HEK293 (cell line): ENCODE measurements at regions not wholly inside any gene's neighbourhood (a gene's known extent, or its start where the extent isn't known, plus 50 kb on each side); places are given as distances from the start of the nearest gene placed in this dataset.

ENCODE experiments used
- CTCF ChIA-PET: fragments of 350-600 bp; formaldehyde crosslinking; extraction: SDS; loops from one replicate; lab custom pipeline; 2021; ENCODE audit warnings: antibody characterized with exemption; lab: Yijun Ruan, JAX
- POLR2A ChIA-PET: fragments of 300-600 bp; formaldehyde crosslinking; extraction: SDS; loops from one replicate; lab custom pipeline; 2020; ENCODE audit warnings: antibody characterized with exemption, inconsistent platforms; lab: Yijun Ruan, JAX
- H3K27ac ChIP-seq: fragments of 200-500 bp; sonication (Bioruptor generic); 2 replicates; pipeline ENCODE4 v1.5.1; 2014; ENCODE audit warnings: low read depth, low read length, control low read depth, inconsistent platforms; ENCODE audit errors: extremely low read depth
- H3K36me3 ChIP-seq, 2 experiments: fragments of 200-500 bp in 1 of 2; sonication (Bioruptor generic) in 1 of 2; 1 replicate in 1 of 2; 2 replicates in 1 of 2; pipeline ENCODE4 v1.5.1; 2014 to 2017; ENCODE audit warnings: inconsistent platforms in 2 of 2, low read length in 2 of 2; ENCODE audit not compliant: control insufficient read depth in 2 of 2, insufficient read depth in 1 of 2
- H3K4me1 ChIP-seq: fragments of 200-500 bp; sonication (Bioruptor generic); 2 replicates; pipeline ENCODE4 v1.5.1; 2014; ENCODE audit warnings: mild to moderate bottlenecking, low read length, inconsistent platforms; ENCODE audit not compliant: control insufficient read depth, insufficient read depth
- H3K4me3 ChIP-seq: 2 replicates; pipeline ENCODE4 v1.5.1; 2011; ENCODE audit warnings: low read depth, mild to moderate bottlenecking, control low read depth, low read length, moderate library complexity
- H3K9me3 ChIP-seq: fragments of 200-500 bp; sonication (Bioruptor generic); 2 replicates; pipeline ENCODE4 v1.5.1; 2014; ENCODE audit warnings: low read depth, low read length, inconsistent platforms; ENCODE audit not compliant: control insufficient read depth, insufficient read depth
- AEBP2 ChIP-seq: fragments of 450-650 bp; formaldehyde crosslinking; IDR thresholded peaks from 2 replicates; pipeline ENCODE4 v1.5.1; 2016; ENCODE audit warnings: missing biosample characterization, missing genetic modification characterization, borderline replicate concordance
- ATF2 ChIP-seq: fragments of 450-650 bp; formaldehyde crosslinking; IDR thresholded peaks from 2 replicates; pipeline ENCODE4 v1.5.1; 2016; ENCODE audit warnings: missing biosample characterization, missing genetic modification characterization, low read depth
- EGR2 ChIP-seq: fragments of 450-650 bp; formaldehyde crosslinking; IDR thresholded peaks from 2 replicates; pipeline ENCODE4 v1.5.1; 2016; ENCODE audit warnings: low read depth, missing biosample characterization, missing genetic modification characterization
- GLI2 ChIP-seq: fragments of 450-650 bp; formaldehyde crosslinking; IDR thresholded peaks from 2 replicates; pipeline ENCODE4; 2017; ENCODE audit warnings: missing biosample characterization, missing genetic modification characterization, low read depth, borderline replicate concordance
- GLIS1 ChIP-seq: fragments of 450-650 bp; formaldehyde crosslinking; IDR thresholded peaks from 2 replicates; pipeline ENCODE4 v1.5.1; 2016; ENCODE audit warnings: missing biosample characterization, missing genetic modification characterization
- HOXA7 ChIP-seq: sonication (generic); formaldehyde crosslinking; IDR thresholded peaks from 2 replicates; pipeline ENCODE4 v1.8.1; 2022; ENCODE audit warnings: missing genetic modification reagents, borderline replicate concordance
- KLF7 ChIP-seq: fragments of 450-650 bp; formaldehyde crosslinking; IDR thresholded peaks from 2 replicates; pipeline ENCODE4 v1.5.1; 2016; ENCODE audit warnings: missing biosample characterization, missing genetic modification characterization, borderline replicate concordance
- MYNN ChIP-seq: fragments of 450-650 bp; formaldehyde crosslinking; IDR thresholded peaks from 2 replicates; pipeline ENCODE4 v1.5.1; 2016; ENCODE audit warnings: missing biosample characterization, missing genetic modification characterization, borderline replicate concordance
- MZF1 ChIP-seq: fragments of 450-650 bp; formaldehyde crosslinking; IDR thresholded peaks from 2 replicates; pipeline ENCODE4 v1.5.1; 2017; ENCODE audit warnings: missing biosample characterization, missing genetic modification characterization, borderline replicate concordance
- PRDM1 ChIP-seq: fragments of 450-650 bp; formaldehyde crosslinking; IDR thresholded peaks from 2 replicates; pipeline ENCODE4; 2016; ENCODE audit warnings: missing biosample characterization, missing genetic modification characterization
- SCRT2 ChIP-seq: fragments of 450-650 bp; formaldehyde crosslinking; IDR thresholded peaks from 2 replicates; pipeline ENCODE4 v1.5.1; 2016; ENCODE audit warnings: missing biosample characterization, missing genetic modification characterization
- SP2 ChIP-seq: fragments of 450-650 bp; formaldehyde crosslinking; IDR thresholded peaks from 2 replicates; pipeline ENCODE4 v1.5.1; 2016; ENCODE audit warnings: missing biosample characterization, missing genetic modification characterization
- ZFP3 ChIP-seq: fragments of 450-650 bp; formaldehyde crosslinking; IDR thresholded peaks from 2 replicates; pipeline ENCODE4 v1.5.1; 2016; ENCODE audit warnings: low read depth, missing biosample characterization, missing genetic modification characterization
- ZFP41 ChIP-seq: fragments of 450-650 bp; formaldehyde crosslinking; IDR thresholded peaks from 2 replicates; pipeline ENCODE4 v1.5.1; 2016; ENCODE audit warnings: missing biosample characterization, missing genetic modification characterization, borderline replicate concordance
- ZFP69B ChIP-seq: fragments of 450-650 bp; formaldehyde crosslinking; IDR thresholded peaks from 2 replicates; pipeline ENCODE4 v1.5.1; 2016; ENCODE audit warnings: missing biosample characterization, missing genetic modification characterization
- ZNF10 ChIP-seq: fragments of 450-650 bp; formaldehyde crosslinking; IDR thresholded peaks from 2 replicates; pipeline ENCODE4 v1.5.1; 2017; ENCODE audit warnings: missing biosample characterization, missing genetic modification characterization
- ZNF155 ChIP-seq: fragments of 450-650 bp; formaldehyde crosslinking; IDR thresholded peaks from 2 replicates; pipeline ENCODE4 v1.5.1; 2016; ENCODE audit warnings: missing biosample characterization, missing genetic modification characterization
- ZNF350 ChIP-seq: fragments of 450-650 bp; formaldehyde crosslinking; IDR thresholded peaks from 2 replicates; pipeline ENCODE4 v1.5.0; 2017; ENCODE audit warnings: missing biosample characterization, mild to moderate bottlenecking, missing genetic modification characterization
- ZNF513 ChIP-seq: fragments of 450-650 bp; IDR thresholded peaks from 2 replicates; pipeline ENCODE4 v1.5.1; 2018; ENCODE audit warnings: missing biosample characterization, missing genetic modification characterization
- ZNF518A ChIP-seq: fragments of 450-650 bp; formaldehyde crosslinking; conservative IDR thresholded peaks from 2 replicates; pipeline ENCODE4 v1.5.1; 2016; ENCODE audit warnings: low read depth, missing biosample characterization, missing genetic modification characterization
- ZNF560 ChIP-seq: fragments of 450-650 bp; formaldehyde crosslinking; IDR thresholded peaks from 2 replicates; pipeline ENCODE4 v1.5.1; 2017; ENCODE audit warnings: missing biosample characterization, missing genetic modification characterization, borderline replicate concordance
- ZNF561 ChIP-seq: fragments of 450-650 bp; IDR thresholded peaks from 2 replicates; pipeline ENCODE4 v1.5.1; 2018; ENCODE audit warnings: missing biosample characterization, missing genetic modification characterization, borderline replicate concordance
- ZNF610 ChIP-seq: fragments of 450-650 bp; formaldehyde crosslinking; IDR thresholded peaks from 2 replicates; pipeline ENCODE4 v1.5.1; 2016; ENCODE audit warnings: missing biosample characterization, missing genetic modification characterization, borderline replicate concordance

GRCh38 chr10:61136139-61136538 lies 192.2 kb upstream of the RHOBTB1 start:
- H3K27ac ChIP-seq: no peak overlapping the region
- ChIA-PET POLR2A (no interaction called here), CTCF (interaction anchor here (0.6 kb wide), 1 partner anchor 906 kb away, joined by 3 read pairs; no protein-coding TSS in a partner anchor)
- no peaks in the 10 kb centered on the region for H3K9me3 ChIP-seq
- no peaks in the 10 kb centered on the region for H3K36me3 ChIP-seq
- no peak for TF ChIP-seq ZNF518A
- TF ChIP-seq HOXA7 (CRISPR knock-in tag): no peak
- no peak for TF ChIP-seq MZF1 (tag by site-specific recombination)
- TF ChIP-seq ZNF561 (tag by site-specific recombination): no peak
- TF ChIP-seq ZNF350 (tag by site-specific recombination): no peak
- TF ChIP-seq ZFP3: no peak
- TF ChIP-seq ZNF610: no peak
- H3K4me1 ChIP-seq: no peaks in the 10 kb centered on the region
- no peak overlapping the region for H3K4me3 ChIP-seq

GRCh38 chr10:61135276-61135721 lies 191.3 kb upstream of the RHOBTB1 start:
- peak; percentile 22; the same call in 1 of the 2 replicates for TF ChIP-seq SCRT2 (tag by site-specific recombination)
- no peak for TF ChIP-seq GLIS1 (tag by site-specific recombination)
- TF ChIP-seq ATF2 (tag by site-specific recombination): 0 out of 2 replicates have a peak, but pooled peaks have one; percentile 6
- H3K4me3 ChIP-seq: no peak overlapping the region
- POLR2A ChIA-PET: no interaction called here
- H3K9me3 ChIP-seq: no peaks in the 10 kb centered on the region
- CTCF ChIA-PET: no interaction called here
- H3K27ac ChIP-seq: no peak overlapping the region
- H3K4me1 ChIP-seq: peaks cover 2% of the 10 kb centered on the region; the same call in 1 of the 2 replicates
- no peaks in the 10 kb centered on the region for H3K36me3 ChIP-seq

GRCh38 chr10:61130366-61130765 lies 186.4 kb upstream of the RHOBTB1 start:
- ChIA-PET POLR2A (no interaction called here), CTCF (interaction anchor here (1.0 to 1.1 kb wide), 2 partner anchors 12 to 105 kb away, joined by 3 read pairs; no protein-coding TSS in a partner anchor)
- Histone ChIP-seq H3K4me1 (peaks cover 3% of the 10 kb centered on the region; the same call in 1 of the 2 replicates), H3K27ac (no peak overlapping the region), H3K9me3 (no peaks in the 10 kb centered on the region), H3K4me3 (no peak overlapping the region), H3K36me3 (no peaks in the 10 kb centered on the region)
- no peak for TF ChIP-seq ZNF10 (tag by site-specific recombination)
- TF ChIP-seq MYNN: no peak
- no peak for TF ChIP-seq ZNF155 (tag by site-specific recombination)
- TF ChIP-seq MZF1 (tag by site-specific recombination): 0 out of 2 replicates have a peak, but pooled peaks have one; percentile 31
- TF ChIP-seq ZFP69B: no peak
- TF ChIP-seq GLI2 (tag by site-specific recombination): no peak
- TF ChIP-seq SP2: no peak
- TF ChIP-seq ZNF513: no peak
- TF ChIP-seq AEBP2: no peak
- TF ChIP-seq PRDM1: peak; percentile 50; the same call in 1 of the 2 replicates
- TF ChIP-seq KLF7 (tag by site-specific recombination): no peak
- TF ChIP-seq ZFP41 (tag by site-specific recombination): no peak
- no peak for TF ChIP-seq ZNF560 (tag by site-specific recombination)
- no peak for TF ChIP-seq EGR2
